ENCODE measurements at regions not wholly inside any gene's neighbourhood (a gene's known extent, or its start where the extent isn't known, plus 50 kb on each side); places are given as distances from the start of the nearest gene placed in this dataset.

DNA sequence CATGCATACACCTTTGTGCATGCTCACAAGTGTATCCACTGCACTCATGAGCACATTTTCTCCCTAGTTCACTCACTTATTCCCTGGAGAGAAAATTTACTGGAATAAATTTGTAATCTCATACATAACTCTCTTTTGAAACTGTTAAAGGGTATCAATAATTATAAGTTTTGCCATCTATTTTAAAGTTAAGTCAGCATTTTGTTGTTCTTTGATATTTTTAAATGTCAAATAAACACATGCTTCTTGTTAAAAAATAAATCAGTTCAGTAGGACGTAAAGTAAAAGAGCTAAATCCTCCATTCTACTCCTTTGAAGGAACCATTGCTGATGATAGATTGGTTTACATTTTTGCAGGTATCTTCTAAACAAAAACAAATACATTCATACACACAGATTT lies 522.1 kb downstream of the NR4A2 start:
- no peak for DNase-seq (ENCODE audit: low read depth)

DNA sequence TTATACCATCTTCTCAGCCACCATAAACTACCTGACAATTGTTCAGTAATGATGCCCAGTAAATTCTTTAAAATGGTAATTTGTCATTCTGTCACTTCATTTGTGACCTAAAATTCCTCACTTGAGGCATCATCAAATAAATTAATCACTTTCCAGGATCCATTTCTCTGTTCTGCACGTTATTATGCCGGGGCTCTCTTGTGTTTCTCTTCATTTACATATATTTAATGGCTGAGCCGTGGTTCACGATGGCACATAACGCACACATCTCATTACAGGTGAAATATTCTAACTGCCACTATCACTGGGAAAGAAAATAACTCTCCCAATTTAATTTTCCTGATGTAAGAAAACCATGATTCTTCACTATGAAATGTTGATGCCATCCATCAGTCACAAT lies 529.6 kb downstream of the NR4A2 start:
- DNase-seq (ENCODE audit: low read depth), result no peak

DNA sequence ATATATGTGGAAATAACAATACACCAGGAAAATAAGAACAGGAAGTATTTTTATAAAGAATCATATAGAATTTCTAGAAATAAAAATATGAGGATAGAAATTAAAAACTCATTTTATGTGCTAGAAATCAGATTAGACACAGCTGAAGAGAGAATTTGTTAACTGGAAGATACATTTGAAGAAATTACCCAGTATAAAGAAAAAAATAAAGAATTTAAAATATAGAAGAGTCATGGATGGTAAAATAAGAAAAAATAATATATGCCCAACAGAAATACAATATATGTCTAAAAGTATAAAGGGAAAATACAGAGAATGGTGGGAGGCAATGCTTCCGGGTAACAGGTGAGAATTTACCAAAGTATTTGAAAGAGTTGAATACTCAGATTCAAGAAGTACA lies 539.9 kb downstream of the NR4A2 start:
- no peak for DNase-seq (ENCODE audit: low read depth)

- no peak for DNase-seq (ENCODE audit: low read depth)
Measured at GRCh38 chr2:155770516-155770915, 562.0 kb downstream of the NR4A2 start.

DNA sequence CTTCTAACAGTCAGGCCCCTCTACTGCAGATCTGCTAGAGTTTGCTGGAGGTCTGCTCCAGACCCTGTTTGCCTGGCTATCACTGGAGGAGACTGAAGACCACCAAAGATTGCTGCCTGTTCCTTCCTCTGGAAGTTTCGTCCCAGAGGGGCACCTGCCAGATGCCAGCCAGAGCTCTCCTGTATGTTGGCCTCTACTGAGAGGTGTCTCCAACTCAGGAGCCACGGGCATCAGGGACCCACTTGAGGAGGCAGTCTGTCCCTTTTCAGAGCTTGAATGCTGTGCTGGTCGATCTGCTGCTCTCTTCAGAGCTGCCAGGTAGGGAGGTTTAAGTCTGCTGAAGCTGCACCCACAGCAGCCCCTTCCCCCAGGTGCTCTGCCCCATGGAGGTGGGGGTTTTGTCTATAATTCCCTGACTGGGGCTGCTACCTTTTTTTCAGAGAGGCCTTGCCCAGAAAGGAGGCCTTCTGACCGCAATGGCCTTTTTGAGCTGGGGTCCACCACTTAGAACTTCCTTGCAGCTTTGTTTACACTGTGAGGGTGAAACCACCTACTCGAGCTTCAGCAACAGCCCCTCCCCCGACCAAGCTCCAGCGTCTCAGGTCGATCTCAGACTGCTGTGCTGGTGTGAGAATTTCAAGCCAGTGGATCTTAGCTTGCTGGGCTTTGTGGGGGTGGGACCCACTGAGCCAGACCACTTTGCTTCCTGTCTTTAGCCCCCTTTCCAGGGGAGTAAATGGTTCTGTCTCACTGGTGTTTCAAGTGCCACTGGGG lies 566.0 kb downstream of the NR4A2 start:
- no peak for DNase-seq (ENCODE audit: low read depth)

- DNase-seq (ENCODE audit: low read depth), result no peak
Measured at GRCh38 chr2:155755481-155755880, 577.0 kb downstream of the NR4A2 start.

- no peak for DNase-seq (ENCODE audit: low read depth)
Measured at GRCh38 chr2:155748131-155748530, 584.4 kb downstream of the NR4A2 start.

DNA sequence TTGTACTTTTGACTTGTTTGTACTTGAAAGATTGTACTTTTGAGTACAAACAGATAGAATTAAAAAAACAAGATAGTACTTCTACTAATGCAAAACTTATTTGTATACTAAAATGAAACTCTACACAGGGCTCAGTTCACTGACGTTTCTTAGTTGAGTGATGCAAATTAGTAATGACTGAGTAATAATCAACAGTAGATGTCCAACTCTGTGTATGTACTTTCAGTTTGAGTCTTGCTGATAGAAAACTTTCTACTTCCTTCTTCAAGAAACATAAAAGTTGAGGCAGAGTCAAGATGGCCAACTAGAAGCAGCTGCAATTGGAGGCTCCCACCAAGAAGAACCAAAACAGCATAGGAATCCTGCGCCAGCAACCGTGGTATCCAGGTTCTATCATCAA lies 585.0 kb downstream of the NR4A2 start:
- no peak for DNase-seq (ENCODE audit: low read depth)

- DNase-seq (ENCODE audit: low read depth), result no peak
Measured at GRCh38 chr2:155733091-155733853, 599.2 kb downstream of the NR4A2 start.

DNA sequence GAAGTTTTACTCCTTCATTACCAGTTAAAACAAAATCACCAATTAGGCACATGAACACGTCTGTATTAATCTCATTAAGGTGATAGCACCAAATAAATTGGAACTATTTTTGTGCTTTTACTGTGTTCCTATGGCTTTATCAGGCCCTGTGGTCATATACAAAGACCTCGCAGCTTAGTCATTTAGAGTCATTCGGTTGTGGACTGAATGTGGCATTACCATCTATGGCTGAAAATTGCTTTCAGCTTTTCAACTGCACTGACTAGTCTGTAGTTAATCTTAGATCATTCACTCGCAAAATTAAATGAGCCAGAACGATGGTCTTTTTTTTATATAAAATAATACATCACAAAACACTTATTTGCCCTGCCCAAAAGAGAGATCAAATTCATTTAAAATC lies 601.7 kb downstream of the NR4A2 start:
- no peak for DNase-seq (ENCODE audit: low read depth)

DNA sequence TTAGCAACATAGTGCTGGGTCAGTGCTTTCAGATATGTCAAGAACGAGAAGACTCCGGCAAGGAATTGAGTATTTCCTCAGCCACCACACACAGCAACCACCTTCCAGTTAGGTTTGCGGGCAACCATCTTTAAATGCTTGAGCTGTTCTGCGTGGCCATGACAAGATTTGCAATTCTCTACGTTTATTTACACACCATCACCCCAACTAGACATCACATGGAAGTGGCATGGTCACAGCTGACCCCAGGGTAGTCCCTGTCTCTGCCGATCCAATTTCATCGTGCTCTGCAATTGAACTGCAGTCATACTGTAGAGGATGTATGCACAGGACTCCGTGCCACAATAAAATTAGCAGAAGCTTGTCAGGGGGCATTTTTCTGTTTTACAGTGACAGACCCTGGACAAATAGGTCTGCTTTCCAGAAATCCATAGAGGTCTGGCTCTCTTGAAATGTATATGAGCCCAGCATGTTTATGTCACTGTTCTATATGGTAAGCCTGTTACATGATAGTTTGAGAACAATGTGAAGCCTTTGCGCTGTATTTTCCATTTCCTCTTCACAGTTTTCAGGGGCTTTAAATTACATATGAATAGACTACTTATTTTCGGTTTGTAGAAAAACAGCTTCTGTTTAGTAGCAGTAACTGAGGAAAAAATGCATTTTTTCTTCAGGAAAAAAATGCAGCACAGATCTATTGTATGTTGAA lies 605.2 kb downstream of the NR4A2 start:
- no peak for DNase-seq (ENCODE audit: low read depth)

DNA sequence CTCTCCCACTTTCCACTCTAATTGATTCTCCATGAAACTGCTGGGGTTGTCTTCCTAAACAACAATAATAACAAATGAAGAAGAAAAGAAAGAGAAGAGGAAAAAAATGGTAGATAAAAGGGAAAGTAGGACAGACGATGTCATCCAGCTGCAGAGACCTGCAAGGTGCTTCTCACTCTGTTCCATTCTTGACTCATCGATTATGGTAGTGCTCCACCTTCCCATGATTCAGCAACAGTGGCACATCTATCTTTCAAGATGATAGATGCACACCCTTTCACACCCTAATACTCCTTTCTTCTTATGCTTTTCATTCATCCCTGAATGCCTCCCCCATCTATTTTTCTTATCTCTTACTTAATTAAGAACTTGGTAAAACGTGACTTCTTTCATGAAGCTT lies 610.2 kb downstream of the NR4A2 start:
- no peak for DNase-seq (ENCODE audit: low read depth)

DNA sequence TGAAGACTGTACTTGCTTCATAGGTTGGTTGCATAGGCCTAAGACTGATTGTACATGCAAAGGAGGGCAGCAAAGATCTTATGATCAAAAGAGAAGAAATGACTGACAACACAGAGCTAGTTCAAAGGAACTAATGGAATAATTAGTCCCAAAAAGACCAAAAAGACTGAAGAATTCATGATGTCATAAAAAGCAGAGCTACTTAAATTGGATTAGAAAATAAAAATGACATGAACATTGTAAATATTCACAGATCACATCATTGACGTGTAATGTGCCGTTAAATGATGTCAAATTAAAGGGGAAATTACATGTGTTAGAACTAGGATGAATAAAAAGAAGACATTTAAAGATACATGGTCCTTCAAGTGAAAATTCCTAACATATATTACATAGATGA lies 616.8 kb downstream of the NR4A2 start:
- no peak for DNase-seq (ENCODE audit: low read depth)

DNA sequence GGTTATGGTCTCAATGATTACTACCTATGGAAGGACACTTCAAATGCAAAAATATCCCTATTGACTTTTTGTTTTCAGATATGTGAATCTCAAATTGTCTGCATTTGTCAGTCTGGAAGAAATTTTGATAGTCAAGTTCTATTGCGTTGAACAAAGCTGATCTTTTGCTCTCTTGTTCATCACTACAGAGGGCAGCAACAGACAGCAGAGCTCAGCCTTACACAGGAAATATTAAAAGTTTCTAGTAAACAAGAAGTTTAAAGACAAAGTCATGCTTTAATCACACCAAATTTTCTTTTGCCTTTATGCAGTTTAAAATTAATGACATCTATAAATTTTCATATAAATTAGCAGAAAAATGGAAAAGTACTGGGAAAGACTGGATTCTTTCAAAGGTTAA lies 617.5 kb downstream of the NR4A2 start:
- DNase-seq (ENCODE audit: low read depth), result no peak

- DNase-seq (ENCODE audit: low read depth), result no peak
Measured at GRCh38 chr2:155708071-155708470, 624.5 kb downstream of the NR4A2 start.

DNA sequence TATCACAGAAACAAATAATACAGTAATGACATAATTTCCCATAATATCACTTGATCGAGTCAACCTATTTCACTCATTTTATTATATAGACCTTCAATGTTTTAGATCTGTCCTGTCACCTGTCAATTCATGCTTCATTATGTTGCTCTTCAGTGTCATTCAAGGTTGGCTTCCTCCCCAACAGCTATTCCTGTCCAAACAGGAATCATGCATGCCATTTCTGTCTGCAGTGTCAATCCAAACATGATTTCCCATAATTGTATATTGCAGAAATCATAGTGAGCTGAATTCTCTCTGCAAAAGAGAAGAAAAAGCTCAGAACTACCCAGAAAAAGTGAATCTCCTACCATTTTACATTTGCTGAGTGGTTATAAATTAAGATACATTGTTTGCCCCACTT lies 628.6 kb downstream of the NR4A2 start:
- DNase-seq (ENCODE audit: low read depth), result no peak

DNA sequence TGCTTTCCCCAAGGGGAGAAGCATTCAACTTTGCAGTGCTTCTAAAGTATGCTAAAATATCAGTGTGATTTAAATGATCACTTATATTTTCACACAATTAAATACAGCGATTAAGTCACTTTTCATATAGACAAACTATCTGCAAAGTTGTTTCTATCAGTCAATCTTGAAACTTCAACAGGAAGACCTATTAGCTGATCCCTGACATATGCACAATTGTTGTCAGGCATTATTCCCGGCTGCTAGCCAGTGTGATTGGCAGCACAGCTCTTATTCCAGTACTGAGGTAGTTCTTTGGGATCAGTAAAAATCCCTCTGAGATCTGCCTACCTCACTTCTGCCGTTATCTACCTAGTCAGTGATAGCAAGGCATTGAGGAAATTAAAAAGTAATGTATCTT lies 629.5 kb downstream of the NR4A2 start:
- no peak for DNase-seq (ENCODE audit: low read depth)

DNA sequence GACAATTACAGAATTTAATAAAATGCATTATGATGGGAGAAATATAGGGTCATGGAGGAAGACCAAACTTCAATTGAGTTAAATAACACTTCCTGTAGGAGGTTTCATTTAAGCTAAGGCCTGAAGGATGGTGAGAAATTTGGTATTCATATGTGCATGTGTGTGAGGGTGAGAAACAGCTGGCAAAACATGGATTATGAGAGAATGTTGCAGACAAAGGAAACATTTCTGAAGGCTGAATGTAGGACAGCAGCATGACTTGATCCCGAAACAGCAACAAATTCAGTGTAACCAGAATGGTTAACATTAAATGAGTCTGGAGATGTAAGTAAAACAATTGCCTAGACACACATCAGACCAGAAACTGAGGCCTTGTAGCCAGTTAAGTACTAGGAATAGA lies 630.8 kb downstream of the NR4A2 start:
- DNase-seq (ENCODE audit: low read depth), result no peak

- DNase-seq (ENCODE audit: low read depth), result no peak
Measured at GRCh38 chr2:155696571-155696970, 636.0 kb downstream of the NR4A2 start.

DNA sequence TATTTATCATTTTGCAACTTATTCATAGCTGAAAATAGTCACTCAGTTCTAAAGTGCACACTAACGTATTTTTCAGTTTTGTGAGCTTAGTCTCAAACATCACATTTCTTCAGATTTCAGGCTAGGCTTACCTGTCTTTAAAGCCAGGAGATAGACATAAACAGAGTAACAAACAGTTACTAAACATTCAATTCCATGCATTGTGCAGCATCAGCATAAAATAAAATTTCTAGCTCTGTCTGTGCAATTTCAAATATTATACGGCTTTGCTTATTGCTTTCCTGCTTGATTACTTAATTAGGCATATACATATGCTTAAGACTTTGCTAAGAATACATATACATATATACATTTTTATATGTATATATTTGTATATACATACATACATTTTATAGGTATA lies 637.0 kb downstream of the NR4A2 start:
- DNase-seq (ENCODE audit: low read depth), result no peak

GRCh38 chr2:155692856-155693255 lies 639.7 kb downstream of the NR4A2 start:
- peak; percentile 24 for DNase-seq (ENCODE audit: low read depth)

DNA sequence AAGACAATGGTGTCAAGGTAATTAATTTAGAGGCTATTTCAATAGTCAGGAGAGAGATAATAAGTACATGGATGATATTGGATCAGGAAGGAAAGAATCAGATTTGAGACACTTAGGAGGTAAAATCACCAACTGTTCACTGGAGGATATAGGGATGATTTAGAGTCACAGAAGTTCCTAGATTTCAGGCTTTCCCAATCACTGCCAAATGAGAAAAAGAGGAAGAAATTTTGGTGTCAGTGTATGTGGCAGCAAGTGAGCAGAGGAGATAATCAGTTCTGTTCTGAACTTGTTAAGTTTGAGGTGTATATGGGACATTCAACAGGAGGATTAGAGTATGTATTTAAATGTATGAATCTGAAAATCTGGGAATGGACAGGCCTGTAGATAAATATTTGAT lies 640.4 kb downstream of the NR4A2 start:
- no peak for DNase-seq (ENCODE audit: low read depth)

DNA sequence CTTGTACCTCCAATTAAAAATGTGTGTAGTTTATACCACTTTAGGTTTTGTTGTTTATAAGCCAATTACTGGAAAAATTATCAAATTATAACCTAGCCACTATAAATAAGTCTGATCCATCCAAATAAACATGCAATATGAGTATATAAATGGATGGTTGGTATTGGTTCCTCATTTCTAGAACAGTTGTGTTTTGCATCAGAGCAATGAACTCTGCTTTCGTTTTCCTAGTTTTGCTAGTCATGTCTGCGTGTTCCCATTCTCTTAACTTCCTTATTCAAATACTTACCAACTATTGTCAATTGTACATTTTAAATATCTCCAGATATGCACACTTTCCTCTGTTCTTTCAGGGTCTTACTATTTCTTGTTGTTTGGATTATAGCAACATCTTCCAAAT lies 641.7 kb downstream of the NR4A2 start:
- no peak for DNase-seq (ENCODE audit: low read depth)

Data from RPMI7951 (cell line).